SK-N-SH (cell line): ENCODE measurements at regions not wholly inside any gene's neighbourhood (a gene's known extent, or its start where the extent isn't known, plus 50 kb on each side); places are given as distances from the start of the nearest gene placed in this dataset.

Experiments
- CTCF ChIA-PET: fragments of 300-600, 350-600 bp; formaldehyde crosslinking; extraction: SDS; loops from one replicate; lab custom pipeline; 2021; lab: Yijun Ruan, JAX
- POLR2A ChIA-PET: fragments of 350-600 bp; sonication (Branson Sonifier 250); formaldehyde crosslinking; extraction: SDS; loops from one replicate; lab custom pipeline; 2020; ENCODE audit warnings: antibody characterized with exemption, inconsistent platforms; lab: Yijun Ruan, JAX
- DNase-seq: peaks from one replicate; pipeline ENCODE4 v3.0.0; 2012
- H2AFZ ChIP-seq: fragments of 200-600 bp; sonication (generic); 2 replicates; pipeline ENCODE4 v1.8.1; 2016; ENCODE audit warnings: antibody characterized with exemption, mild to moderate bottlenecking, low read depth
- H3F3A ChIP-seq: fragments of 200-600 bp; sonication (generic); replicated peaks from 2 replicates; pipeline ENCODE3; 2016; ENCODE audit warnings: antibody characterized with exemption, mild to moderate bottlenecking; ENCODE audit not compliant: insufficient read depth
- H3K27ac ChIP-seq, 2 experiments: fragments of 200-500 bp in 1 of 2; fragments of 200-600 bp in 1 of 2; sonication (Bioruptor generic) in 1 of 2; sonication (generic), shearing (Covaris generic) in 1 of 2; 2 replicates each; pipeline versions ENCODE4 v1.5.1 to v1.6.1; 2014 to 2016; ENCODE audit warnings: low read depth in 2 of 2, inconsistent platforms in 1 of 2, low read length in 1 of 2, mild to moderate bottlenecking in 1 of 2, mixed read lengths in 1 of 2
- H3K27me3 ChIP-seq: fragments of 200-600 bp; sonication (generic), shearing (Covaris generic); 2 replicates; pipeline ENCODE4 v1.6.1; 2016; ENCODE audit warnings: mixed run types; ENCODE audit not compliant: insufficient read depth
- H3K36me3 ChIP-seq, 2 experiments: fragments of 200-500 bp in 1 of 2; fragments of 200-600 bp in 1 of 2; sonication (Bioruptor generic) in 1 of 2; sonication (generic) in 1 of 2; replicated peaks in 1 of 2; 2 replicates each; pipeline versions ENCODE3 to v1.5.1; 2014 to 2016; ENCODE audit warnings: low read length in 1 of 2, mild to moderate bottlenecking in 1 of 2; ENCODE audit not compliant: insufficient read depth in 2 of 2, control insufficient read depth in 1 of 2
- H3K4me1 ChIP-seq, 2 experiments: fragments of 200-500 bp in 1 of 2; fragments of 200-600 bp in 1 of 2; sonication (Bioruptor generic) in 1 of 2; sonication (generic), shearing (Covaris generic) in 1 of 2; 2 replicates each; pipeline versions ENCODE4 v1.5.1 to v1.6.1; 2014 to 2016; ENCODE audit warnings: low read depth in 1 of 2, low read length in 1 of 2, mixed run types in 1 of 2; ENCODE audit not compliant: insufficient read depth in 2 of 2, control insufficient read depth in 1 of 2
- H3K4me2 ChIP-seq: fragments of 200-600 bp; sonication (generic), shearing (Covaris generic); 2 replicates; pipeline ENCODE4 v1.6.1; 2017; ENCODE audit warnings: mixed run types
- H3K4me3 ChIP-seq, 2 experiments: fragments of 200-500 bp in 1 of 2; fragments of 200-600 bp in 1 of 2; sonication (Bioruptor generic) in 1 of 2; sonication (generic), shearing (Covaris generic) in 1 of 2; 2 replicates each; pipeline versions ENCODE4 v1.5.1 to v1.8.1; 2014 to 2016; ENCODE audit warnings: low read depth in 2 of 2, inconsistent platforms in 1 of 2, low read length in 1 of 2, mild to moderate bottlenecking in 1 of 2, mixed read lengths in 1 of 2, moderate library complexity in 1 of 2
- H3K79me2 ChIP-seq: fragments of 200-600 bp; sonication (generic); 2 replicates; pipeline ENCODE4 v1.8.1; 2017; ENCODE audit warnings: mild to moderate bottlenecking; ENCODE audit not compliant: insufficient read depth
- H3K9ac ChIP-seq: fragments of 200-600 bp; sonication (generic); 2 replicates; pipeline ENCODE4 v1.6.1; 2017; ENCODE audit warnings: mixed run types
- H3K9me2 ChIP-seq: fragments of 200-600 bp; sonication (generic); 2 replicates; pipeline ENCODE4 v1.6.1; 2017; ENCODE audit warnings: mixed run types
- H3K9me3 ChIP-seq: fragments of 200-600 bp; sonication (generic); 2 replicates; pipeline ENCODE4 v1.6.1; 2017; ENCODE audit warnings: mixed run types, mild to moderate bottlenecking, moderate library complexity
- H4K20me1 ChIP-seq: fragments of 200-600 bp; sonication (generic); 2 replicates; pipeline ENCODE4 v1.6.1; 2017; ENCODE audit warnings: mild to moderate bottlenecking, mixed run types; ENCODE audit not compliant: insufficient read depth
- CHD2 ChIP-seq: fragments of 150-350 bp; IDR thresholded peaks from 2 replicates; pipeline ENCODE4 v1.6.1; 2018; ENCODE audit warnings: low read length; ENCODE audit not compliant: partially characterized antibody
- ELF1 ChIP-seq: IDR thresholded peaks from 2 replicates; pipeline ENCODE4 v1.4.0; 2012
- JUND ChIP-seq: IDR thresholded peaks from 2 replicates; pipeline ENCODE4 v1.4.0; 2012
- MXI1 ChIP-seq: IDR thresholded peaks from 2 replicates; pipeline ENCODE4 v1.6.1; 2012; ENCODE audit warnings: mild to moderate bottlenecking, low read depth, low read length, improper control_type of control experiment
- PBX3 ChIP-seq: IDR thresholded peaks from 2 replicates; pipeline ENCODE4; 2012
- REST ChIP-seq: IDR thresholded peaks from 2 replicates; pipeline ENCODE4 v1.6.1; 2012; ENCODE audit warnings: mild to moderate bottlenecking, low read depth, low read length, moderate library complexity
- SIN3A ChIP-seq: IDR thresholded peaks from 2 replicates; pipeline ENCODE4 v1.6.1; 2012; ENCODE audit warnings: low read depth, mild to moderate bottlenecking, low read length, moderate library complexity, borderline replicate concordance
- TAF1 ChIP-seq: IDR thresholded peaks from 2 replicates; pipeline ENCODE4 v1.6.1; 2012; ENCODE audit warnings: low read depth, mild to moderate bottlenecking, low read length, moderate library complexity, borderline replicate concordance
- USF1 ChIP-seq: IDR thresholded peaks from 2 replicates; pipeline ENCODE4 v1.4.0; 2012; ENCODE audit warnings: low read depth, borderline replicate concordance
- YY1 ChIP-seq: IDR thresholded peaks from 2 replicates; pipeline ENCODE4 v1.4.0; 2012; ENCODE audit warnings: low read depth, mild to moderate bottlenecking
- WGBS: methylation state at CpG from one replicate; pipeline ENCODE4 v1.1.6; 2017; ENCODE audit warnings: low lambda C conversion rate; 5-methylcytosine and 5-hydroxymethylcytosine counted together

- H2AFZ ChIP-seq = no peak overlapping the region
- ChIA-PET POLR2A (no interaction called here), CTCF (interaction anchor here (0.6 to 1.5 kb wide), 2 partner anchors 14 to 1664 kb away, joined by 3 read pairs; no protein-coding TSS in a partner anchor)
- 49% methylated on average over 3 of the region's 3 CpGs for WGBS
- no peak overlapping the region for H3K27ac ChIP-seq
- H3K79me2 ChIP-seq = no peaks in the 10 kb centered on the region
- no peaks in the 10 kb centered on the region for H3K27me3 ChIP-seq
- no peak for TF ChIP-seq CHD2
- TF ChIP-seq REST = no peak
- TF ChIP-seq MXI1 = no peak
- no peak for TF ChIP-seq PBX3
- TF ChIP-seq JUND = no peak
- no peak for TF ChIP-seq YY1
- no peak for TF ChIP-seq USF1
- TF ChIP-seq, all 33 proteins: peak for 0
- H3K36me3 ChIP-seq = no peaks in the 10 kb centered on the region
- H4K20me1 ChIP-seq = no peaks in the 10 kb centered on the region
- peaks cover 0 to 13% of the 10 kb centered on the region in 2 experiments; a peak in 2 of 4 replicates for H3K4me1 ChIP-seq
- no peak overlapping the region for H3K4me2 ChIP-seq
- H3K9ac ChIP-seq = no peak overlapping the region
- H3K9me3 ChIP-seq = no peaks in the 10 kb centered on the region
- no peaks in the 10 kb centered on the region for H3K9me2 ChIP-seq
- no peak for DNase-seq
- H3K4me3 ChIP-seq = no peak overlapping the region
- no peaks in the 10 kb centered on the region for H3F3A ChIP-seq
Measured at GRCh38 chr2:8264981-8265380, 416.9 kb upstream of the ID2 start.

- no peaks in the 10 kb centered on the region for H3K36me3 ChIP-seq
- no peak overlapping the region for H3K4me2 ChIP-seq
- WGBS = 30% methylated on average over 4 of the region's 5 CpGs
- no peaks in the 10 kb centered on the region for H4K20me1 ChIP-seq
- H3K27ac ChIP-seq = no peak overlapping the region
- ChIA-PET CTCF (interaction anchor here (1.0 to 1.5 kb wide), 2 partner anchors 13 to 427 kb away, joined by 3 read pairs; no protein-coding TSS in a partner anchor), POLR2A (no interaction called here)
- no peak overlapping the region for H2AFZ ChIP-seq
- no peaks in the 10 kb centered on the region for H3K79me2 ChIP-seq
- no peak for DNase-seq
- H3F3A ChIP-seq = no peaks in the 10 kb centered on the region
- peaks cover 0 to 13% of the 10 kb centered on the region in 2 experiments; a peak in 2 of 4 replicates for H3K4me1 ChIP-seq
- no peaks in the 10 kb centered on the region for H3K9me3 ChIP-seq
- H3K27me3 ChIP-seq = no peaks in the 10 kb centered on the region
- H3K9me2 ChIP-seq = no peaks in the 10 kb centered on the region
- H3K9ac ChIP-seq = no peak overlapping the region
- no peak overlapping the region for H3K4me3 ChIP-seq
- TF ChIP-seq SIN3A (no peak), TAF1 (no peak), ELF1 (no peak)
Measured at GRCh38 chr2:8265476-8266226, 416.2 kb upstream of the ID2 start.
